Dermis microvascular lymphatic vessel endothelial cell (primary cell): ENCODE measurements at regions not wholly inside any gene's neighbourhood (a gene's known extent, or its start where the extent isn't known, plus 50 kb on each side); places are given as distances from the start of the nearest gene placed in this dataset.
A peak's percentile ranks its signal among the peaks of the same experiment; 100 is the strongest.

Experiments
- DNase-seq, 2 donors: peaks; one replicate each; pipeline versions ENCODE4 v3.0.0 to v3.0.0-alpha.2; 2010; ENCODE audit warnings: low read depth in 2 of 2

- no peak for DNase-seq
Measured at GRCh38 chr6:113539202-113539601, 317.9 kb upstream of the MARCKS start.

DNA sequence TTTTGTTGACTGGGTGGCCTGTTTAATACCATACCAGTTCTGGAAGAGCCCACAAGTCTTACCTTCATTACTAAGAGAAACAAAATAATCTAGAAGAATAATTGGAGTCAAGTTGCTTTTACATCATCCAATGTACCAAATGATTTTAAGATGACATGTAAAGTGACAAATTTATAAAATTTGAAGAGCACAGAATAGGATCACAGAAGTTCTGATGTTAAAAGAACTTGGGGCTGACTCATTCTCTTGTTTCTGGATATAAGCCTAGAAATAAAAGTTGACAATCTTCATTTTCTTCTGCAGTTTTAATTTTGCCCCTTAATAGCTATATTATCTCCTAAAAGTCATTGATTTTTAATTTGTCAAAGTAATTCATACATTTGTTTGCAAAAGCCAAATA lies 317.5 kb upstream of the MARCKS start:
- no peak for DNase-seq

GRCh38 chr6:113540466-113540865 lies 316.7 kb upstream of the MARCKS start:
- DNase-seq = no peak

GRCh38 chr6:113551168-113551567 lies 306.0 kb upstream of the MARCKS start:
- no peak for DNase-seq

- no peak for DNase-seq
Measured at GRCh38 chr6:113556775-113557174, 300.4 kb upstream of the MARCKS start.

DNA sequence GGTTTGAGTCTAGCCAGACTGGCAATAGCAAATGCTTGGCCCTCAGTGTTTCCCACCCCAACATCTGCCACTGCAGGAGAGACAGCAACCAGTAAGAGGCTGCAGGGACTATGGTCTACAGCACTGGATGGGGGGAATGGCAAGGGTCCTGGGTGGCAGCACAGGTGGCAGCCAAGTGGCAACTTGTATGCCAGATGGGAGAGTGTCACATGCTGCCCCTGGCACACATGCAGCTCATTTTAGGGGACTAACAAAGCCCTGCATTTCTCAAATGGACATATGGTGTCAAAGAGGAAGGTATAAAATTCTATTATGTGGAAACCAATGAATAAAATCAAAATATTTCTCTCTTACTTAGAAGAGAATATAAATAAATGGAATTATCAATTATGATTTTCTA lies 298.7 kb upstream of the MARCKS start:
- no peak for DNase-seq

DNA sequence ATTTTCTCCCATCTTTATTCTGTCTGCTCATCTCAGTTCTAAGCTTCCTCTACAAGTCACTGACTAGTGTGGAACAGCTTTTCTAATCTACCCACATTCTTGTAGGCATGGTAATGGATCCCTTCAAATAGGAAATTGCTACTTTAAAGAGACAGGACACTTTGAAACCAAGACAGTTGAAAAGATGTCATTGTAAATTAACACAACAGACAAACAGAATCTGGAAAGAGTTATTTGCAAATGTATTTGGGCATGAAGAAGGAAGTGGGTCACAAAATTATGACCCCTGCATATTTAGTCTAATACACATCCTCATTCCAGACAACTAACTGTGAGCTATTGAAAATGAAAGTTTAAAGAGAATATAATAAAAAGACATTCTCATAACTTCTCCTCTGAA lies 298.2 kb upstream of the MARCKS start:
- DNase-seq = peak in 1 of 2 donors; percentile 40

DNA sequence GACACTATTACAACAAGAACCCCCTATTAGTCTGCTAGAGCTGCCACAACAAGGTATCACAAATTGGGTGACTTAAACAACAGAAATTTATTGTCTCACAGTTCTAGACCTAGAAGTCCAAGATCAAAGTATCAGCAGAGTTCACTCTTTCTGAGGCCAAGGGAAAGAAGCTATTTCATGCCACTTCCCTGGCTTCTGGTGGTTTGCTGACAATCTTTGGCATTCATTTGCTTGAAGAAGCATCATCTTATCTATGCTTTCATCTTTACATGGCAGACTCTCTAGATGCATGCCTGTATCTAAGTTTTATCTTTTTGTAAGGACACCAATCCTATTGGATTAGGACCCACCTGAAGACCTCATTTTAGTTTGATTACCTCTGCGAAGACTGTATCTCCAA lies 296.8 kb upstream of the MARCKS start:
- no peak for DNase-seq

DNA sequence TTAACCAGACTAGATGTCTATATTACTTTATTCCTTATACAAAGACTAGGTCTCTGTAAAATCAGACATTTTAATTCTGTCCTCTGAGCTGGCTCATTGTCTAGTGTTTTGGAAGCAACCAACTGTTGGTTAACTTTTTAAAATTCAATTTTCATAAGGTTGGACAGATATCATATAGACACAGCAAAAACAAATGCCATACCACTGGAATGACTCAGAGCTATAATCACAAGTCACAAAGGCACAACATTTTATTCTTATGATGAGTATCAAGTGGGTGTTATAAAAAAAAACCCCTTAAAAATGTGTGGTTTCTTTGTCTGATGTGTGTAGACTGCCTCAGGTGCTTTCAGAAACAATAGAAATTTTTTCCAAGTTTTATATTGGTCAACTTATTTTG lies 296.2 kb upstream of the MARCKS start:
- DNase-seq = peak in 1 of 2 donors; percentile 68

GRCh38 chr6:113562248-113562647 lies 294.9 kb upstream of the MARCKS start:
- DNase-seq = no peak

DNA sequence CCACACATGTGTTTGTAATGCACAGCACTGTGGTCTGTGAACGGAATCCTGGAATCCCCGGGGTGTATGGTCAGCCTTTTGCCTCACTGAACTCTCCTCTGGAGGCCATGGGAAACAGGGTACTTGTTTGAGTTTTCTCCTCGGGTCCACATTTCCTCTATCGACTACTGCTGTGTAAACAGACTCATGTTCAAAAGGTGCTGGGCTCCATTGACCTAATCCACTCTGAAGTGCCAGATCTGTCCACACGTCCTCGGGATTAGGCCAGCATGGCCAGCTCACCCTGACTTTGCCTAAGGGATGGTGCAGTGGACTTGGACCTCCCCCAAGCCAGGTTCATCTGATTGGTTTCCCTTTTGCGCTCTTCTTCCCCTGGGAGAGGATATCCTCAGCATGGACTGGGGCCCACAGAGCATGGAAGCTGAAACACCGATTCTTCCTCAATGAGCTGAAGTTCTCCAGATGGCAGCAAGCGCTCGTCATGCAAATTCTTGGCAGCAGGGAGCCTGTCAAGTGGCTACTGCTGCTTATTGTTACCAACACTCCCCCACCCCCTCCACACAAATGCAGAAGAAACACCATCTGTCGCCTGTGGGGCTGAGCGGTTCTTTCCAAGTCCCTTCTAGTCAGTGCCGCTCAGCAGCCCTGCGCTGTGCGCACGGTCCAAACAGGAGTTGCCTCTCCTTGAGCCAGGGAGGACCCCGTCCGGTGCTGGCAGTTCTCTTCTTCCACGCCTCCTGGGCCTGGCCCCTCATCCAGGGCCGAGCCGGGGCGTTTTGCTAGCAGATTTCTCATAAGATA lies 292.6 kb upstream of the MARCKS start:
- DNase-seq = peak in 1 of 2 donors; percentile 32

GRCh38 chr6:113565306-113565705 lies 291.8 kb upstream of the MARCKS start:
- no peak for DNase-seq

DNA sequence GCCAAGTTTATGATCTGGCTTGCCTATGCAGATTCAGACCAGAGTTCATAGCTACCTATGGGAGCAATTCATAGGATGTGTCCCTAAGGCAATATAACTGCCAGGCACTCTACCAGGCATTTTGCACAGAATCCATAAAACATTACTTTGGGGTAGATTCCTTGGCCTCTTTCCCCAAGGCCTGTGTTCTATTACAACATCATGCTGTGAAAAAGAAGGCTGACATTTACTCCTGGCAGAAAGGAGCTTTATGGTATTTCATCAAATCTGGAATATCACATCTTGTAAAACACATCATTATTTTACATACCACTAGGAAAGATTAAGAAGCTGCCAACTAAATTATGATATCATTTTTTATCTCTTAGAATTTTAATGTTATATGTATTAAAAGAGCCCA lies 287.0 kb upstream of the MARCKS start:
- DNase-seq = no peak

DNA sequence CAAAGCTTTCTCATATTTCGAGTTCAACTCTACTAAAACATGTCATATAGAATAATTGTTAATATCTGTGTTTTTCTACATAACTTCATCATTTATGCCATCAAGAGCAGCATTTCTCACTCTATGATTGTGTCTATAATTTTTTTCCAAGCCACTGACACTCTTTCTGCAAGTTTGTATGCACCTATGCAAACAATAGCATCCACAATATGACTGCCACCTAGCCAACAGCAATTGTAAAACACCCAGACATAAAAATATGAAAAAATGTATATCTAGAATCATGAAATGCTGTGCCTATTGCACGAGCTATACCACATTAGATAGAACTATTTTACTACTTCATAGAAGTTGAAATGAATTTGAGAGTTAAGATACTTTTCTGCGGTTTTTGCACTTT lies 286.5 kb upstream of the MARCKS start:
- peak in 1 of 2 donors; percentile 11 for DNase-seq

DNA sequence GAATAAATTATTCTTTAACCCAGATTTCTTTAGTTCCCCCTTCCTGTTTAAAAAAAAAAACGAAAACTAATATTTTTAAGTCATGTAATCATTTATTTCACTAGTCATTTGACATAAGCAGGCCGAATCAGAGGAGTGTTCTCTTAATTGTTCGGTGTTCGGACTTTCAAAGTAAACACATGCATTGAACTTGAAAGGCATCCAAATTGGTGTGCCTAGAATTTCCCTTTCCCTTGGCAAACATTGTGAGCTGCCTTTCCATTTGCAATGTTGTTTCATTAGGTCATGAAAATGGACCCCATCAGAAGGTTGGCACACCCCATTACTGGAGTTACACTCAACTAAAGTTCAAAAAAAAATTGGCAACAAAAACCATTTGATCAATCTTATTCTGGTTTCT lies 283.0 kb upstream of the MARCKS start:
- DNase-seq = peak; percentile 45 to 51

DNA sequence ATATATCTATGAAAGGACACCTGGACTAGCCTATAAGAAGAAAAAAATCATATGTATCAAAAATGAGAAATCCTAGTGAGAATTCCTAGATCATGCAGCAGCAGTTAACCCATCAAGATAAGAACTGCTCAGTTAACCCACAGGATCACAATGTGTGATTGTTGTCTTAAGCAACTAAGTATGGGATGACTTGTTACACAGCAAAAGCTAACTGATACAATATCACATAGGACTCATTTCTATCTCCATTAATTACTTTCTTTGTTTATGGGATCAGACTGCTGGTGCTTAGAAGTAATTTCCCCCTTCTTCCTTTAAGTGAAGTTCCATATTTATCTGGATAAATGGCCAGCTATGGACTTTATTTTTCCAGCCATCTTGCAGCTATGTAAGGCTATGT lies 280.8 kb upstream of the MARCKS start:
- no peak for DNase-seq

DNA sequence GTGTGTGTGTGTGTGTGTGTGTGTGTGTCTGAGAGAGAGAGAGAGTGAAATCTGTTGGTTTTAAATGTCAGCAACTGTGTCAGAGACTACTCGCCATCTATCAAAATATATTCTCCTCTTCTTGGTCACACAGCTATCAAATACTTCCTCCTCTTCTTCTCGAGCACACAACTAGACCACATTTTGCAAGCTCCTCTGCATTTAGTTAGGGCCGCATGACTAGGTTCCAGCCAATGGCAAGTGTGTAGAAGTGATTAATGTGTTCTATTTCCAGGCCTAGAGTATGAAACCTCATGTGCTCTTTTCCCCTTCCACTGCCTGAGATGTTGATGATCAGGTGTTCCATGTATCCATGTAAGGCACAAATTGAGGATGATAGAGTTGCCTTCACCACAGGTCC lies 278.5 kb upstream of the MARCKS start:
- no peak for DNase-seq

GRCh38 chr6:113584767-113585166 lies 272.4 kb upstream of the MARCKS start:
- no peak for DNase-seq

- no peak for DNase-seq
Measured at GRCh38 chr6:113585246-113585645, 271.9 kb upstream of the MARCKS start.

DNA sequence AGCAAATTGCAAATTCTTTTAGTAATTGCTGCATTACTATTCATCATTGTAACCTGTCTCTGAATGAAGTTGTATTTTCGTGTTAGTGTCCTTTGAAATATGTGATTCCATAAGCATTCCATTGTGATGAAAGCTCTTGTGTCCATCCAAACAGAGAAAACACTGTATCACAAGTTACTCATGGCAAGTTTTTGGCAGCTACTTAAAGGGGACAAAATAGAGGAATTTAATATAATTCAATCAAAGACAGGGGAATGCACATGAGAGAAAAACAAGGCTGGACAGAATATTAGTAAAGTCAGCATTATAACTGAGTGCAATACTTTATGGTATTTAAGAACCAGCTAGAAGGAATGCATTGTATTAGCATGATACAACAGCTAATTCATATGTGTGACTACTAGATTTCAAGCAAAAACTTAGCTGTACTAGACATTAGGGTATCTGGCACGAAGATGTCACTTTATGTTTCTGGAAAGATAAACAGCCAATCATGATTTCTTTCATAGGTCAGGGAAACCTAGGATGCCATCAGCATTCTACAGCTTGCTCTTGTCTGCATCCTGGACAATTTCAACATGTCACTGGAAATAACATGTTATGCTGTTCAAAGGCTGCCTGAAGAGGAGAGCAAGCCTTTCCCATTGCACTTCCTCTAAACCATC lies 270.6 kb upstream of the MARCKS start:
- no peak for DNase-seq

GRCh38 chr6:113587078-113587699 lies 270.0 kb upstream of the MARCKS start:
- no peak for DNase-seq

GRCh38 chr6:113588646-113589045 lies 268.5 kb upstream of the MARCKS start:
- DNase-seq = no peak
